Smooth muscle cell (in vitro differentiated cells): ENCODE measurements at regions not wholly inside any gene's neighbourhood (a gene's known extent, or its start where the extent isn't known, plus 50 kb on each side); places are given as distances from the start of the nearest gene placed in this dataset.

Experiments used
- DNase-seq: peaks from one replicate; lab custom pipeline; 2025; ENCODE audit not compliant: unreplicated experiment; lab: John Stamatoyannopoulos, UW
- H2AFZ ChIP-seq: fragments of 200-600 bp; sonication (generic); 2 replicates; pipeline ENCODE4 v1.6.0; 2016; ENCODE audit warnings: antibody characterized with exemption, low read depth, mild to moderate bottlenecking
- H3F3A ChIP-seq: fragments of 200-600 bp; sonication (generic); 2 replicates; pipeline ENCODE4 v1.6.0; 2017; ENCODE audit warnings: antibody characterized with exemption, low read depth
- H3K27ac ChIP-seq: fragments of 200-600 bp; sonication (generic); 2 replicates; pipeline ENCODE4 v1.5.1; 2016; ENCODE audit warnings: low read depth, mild to moderate bottlenecking
- H3K27me3 ChIP-seq: fragments of 200-600 bp; sonication (generic); 2 replicates; pipeline ENCODE4 v1.6.1; 2016; ENCODE audit warnings: low read depth, mild to moderate bottlenecking
- H3K36me3 ChIP-seq: fragments of 200-600 bp; sonication (generic); 2 replicates; pipeline ENCODE4 v1.5.1; 2016; ENCODE audit warnings: low read depth
- H3K4me1 ChIP-seq: fragments of 200-600 bp; sonication (generic); 2 replicates; pipeline ENCODE4 v1.5.1; 2016; ENCODE audit warnings: low read depth
- H3K4me2 ChIP-seq: fragments of 200-600 bp; sonication (generic); 2 replicates; pipeline ENCODE4 v1.6.0; 2016; ENCODE audit warnings: mild to moderate bottlenecking
- H3K4me3 ChIP-seq: fragments of 200-600 bp; sonication (generic); 2 replicates; pipeline ENCODE4 v1.5.1; 2016; ENCODE audit warnings: mild to moderate bottlenecking
- H3K79me2 ChIP-seq: fragments of 200-600 bp; sonication (generic); 2 replicates; pipeline ENCODE4 v1.6.0; 2016; ENCODE audit warnings: low read depth, mild to moderate bottlenecking
- H3K9ac ChIP-seq: fragments of 200-600 bp; sonication (generic); 2 replicates; pipeline ENCODE4 v1.6.0; 2016; ENCODE audit warnings: low read depth
- H3K9me3 ChIP-seq: fragments of 200-600 bp; sonication (generic); replicated peaks from 2 replicates; pipeline ENCODE4 v1.5.1; 2016; ENCODE audit warnings: low read depth
- H4K20me1 ChIP-seq: fragments of 200-600 bp; sonication (generic); 2 replicates; pipeline ENCODE4 v1.6.0; 2016; ENCODE audit warnings: low read depth
- CTCF ChIP-seq: fragments of 200-600 bp; sonication (generic); IDR thresholded peaks from 2 replicates; pipeline ENCODE4 v1.5.1; 2017; ENCODE audit warnings: borderline replicate concordance, mild to moderate bottlenecking, antibody characterized with exemption; ENCODE audit not compliant: insufficient read depth, poor library complexity, severe bottlenecking
- WGBS: methylation state at CpG from one replicate; pipeline ENCODE4 v1.1.7; 2016; ENCODE audit warnings: low lambda C conversion rate; 5-methylcytosine and 5-hydroxymethylcytosine counted together

GRCh38 chr4:31088600-31089230 is 368.5 kb downstream of the PCDH7 start:
- H3K27me3 ChIP-seq, result no peaks in the 10 kb centered on the region
- no peak overlapping the region for H3K9ac ChIP-seq
- H3K4me2 ChIP-seq, result peak overlapping the region; percentile 22
- no peaks in the 10 kb centered on the region for H3K79me2 ChIP-seq
- H3F3A ChIP-seq, result peaks cover under 1% of the 10 kb centered on the region
- no peak for DNase-seq
- H3K4me3 ChIP-seq, result no peak overlapping the region
- no peaks in the 10 kb centered on the region for H3K36me3 ChIP-seq
- H3K9me3 ChIP-seq, result no peaks in the 10 kb centered on the region
- TF ChIP-seq CTCF, result no peak
- H4K20me1 ChIP-seq, result no peaks in the 10 kb centered on the region
- no peak overlapping the region for H2AFZ ChIP-seq
- peak overlapping the region; percentile 78 for H3K27ac ChIP-seq
- WGBS, result 24% methylated on average over 3 of the region's 3 CpGs
- H3K4me1 ChIP-seq, result peaks cover 13% of the 10 kb centered on the region

- H3K27ac ChIP-seq, result peak overlapping the region; percentile 78
- no peak overlapping the region for H2AFZ ChIP-seq
- no peaks in the 10 kb centered on the region for H3K9me3 ChIP-seq
- peaks cover 13% of the 10 kb centered on the region for H3K4me1 ChIP-seq
- peak overlapping the region; percentile 19 for H3K9ac ChIP-seq
- DNase-seq, result no peak
- no peaks in the 10 kb centered on the region for H3K36me3 ChIP-seq
- TF ChIP-seq CTCF, result no peak
- no peaks in the 10 kb centered on the region for H3K27me3 ChIP-seq
- no peak overlapping the region for H3K4me3 ChIP-seq
- no peaks in the 10 kb centered on the region for H3F3A ChIP-seq
- peak overlapping the region; percentile 22 for H3K4me2 ChIP-seq
- no peaks in the 10 kb centered on the region for H3K79me2 ChIP-seq
- no peaks in the 10 kb centered on the region for H4K20me1 ChIP-seq
- WGBS, result 69% methylated on average over 6 of the region's 6 CpGs
Observed at GRCh38 chr4:31089815-31090214, 369.6 kb downstream of the PCDH7 start.

- H3F3A ChIP-seq, result no peaks in the 10 kb centered on the region
- no peak for TF ChIP-seq CTCF
- WGBS, result 49% methylated on average over 2 of the region's 2 CpGs
- H4K20me1 ChIP-seq, result no peaks in the 10 kb centered on the region
- no peak overlapping the region for H3K4me3 ChIP-seq
- no peak overlapping the region for H2AFZ ChIP-seq
- H3K27ac ChIP-seq, result no peak overlapping the region
- H3K4me1 ChIP-seq, result no peaks in the 10 kb centered on the region
- H3K27me3 ChIP-seq, result no peaks in the 10 kb centered on the region
- no peaks in the 10 kb centered on the region for H3K79me2 ChIP-seq
- H3K9me3 ChIP-seq, result no peaks in the 10 kb centered on the region
- no peak overlapping the region for H3K9ac ChIP-seq
- no peak for DNase-seq
- no peak overlapping the region for H3K4me2 ChIP-seq
- no peaks in the 10 kb centered on the region for H3K36me3 ChIP-seq
Observed at GRCh38 chr4:31094474-31094873, 374.3 kb downstream of the PCDH7 start.

GRCh38 chr4:31097999-31098398 is 377.8 kb downstream of the PCDH7 start:
- H3K9ac ChIP-seq, result no peak overlapping the region
- H3K27ac ChIP-seq, result no peak overlapping the region
- 79% methylated on average over 6 of the region's 6 CpGs for WGBS

More at GRCh38 chr4:31097999-31098398, 377.8 kb downstream of the PCDH7 start:
- no peak for TF ChIP-seq CTCF
- Histone ChIP-seq H3K27me3 (no peaks in the 10 kb centered on the region), H3K4me1 (peaks cover 5% of the 10 kb centered on the region), H3K4me3 (no peak overlapping the region), H3F3A (no peaks in the 10 kb centered on the region), H4K20me1 (no peaks in the 10 kb centered on the region), H3K79me2 (no peaks in the 10 kb centered on the region), H3K36me3 (no peaks in the 10 kb centered on the region), H3K9me3 (no peaks in the 10 kb centered on the region), H3K4me2 (no peak overlapping the region), H2AFZ (no peak overlapping the region)
- DNase-seq, result no peak
